Transverse colon (tissue), 4 donors: ENCODE measurements at regions not wholly inside any gene's neighbourhood (a gene's known extent, or its start where the extent isn't known, plus 50 kb on each side); places are given as distances from the start of the nearest gene placed in this dataset.

Source experiments
- DNase-seq: peaks from one replicate; pipeline ENCODE4 v3.0.0-alpha.2; 2019
- H3K27ac ChIP-seq, 4 donors: fragments of 200-600 bp; sonication (generic); 2 replicates each; pipeline ENCODE4 v1.5.1; 2016 to 2018; ENCODE audit warnings: inconsistent platforms in 4 of 4
- H3K27me3 ChIP-seq: fragments of 200-600 bp; sonication (generic); 2 replicates; pipeline ENCODE4 v1.5.1; 2017; ENCODE audit warnings: inconsistent platforms
- H3K36me3 ChIP-seq, 4 donors: fragments of 200-600 bp; sonication (generic); 2 replicates each; pipeline ENCODE4 v1.5.1; 2017 to 2019; ENCODE audit warnings: inconsistent platforms in 4 of 4
- H3K4me1 ChIP-seq, 4 donors: fragments of 200-600 bp; sonication (generic); 2 replicates each; pipeline ENCODE4 v1.5.1; 2017 to 2020; ENCODE audit warnings: inconsistent platforms in 4 of 4
- H3K4me3 ChIP-seq, 4 donors: fragments of 200-600 bp; sonication (generic); 1 replicate in 1 of 4; 2 replicates in 3 of 4; pipeline versions ENCODE4 v1.5.1 to v1.6.1; 2017 to 2019; ENCODE audit warnings: inconsistent platforms in 4 of 4
- H3K9me3 ChIP-seq, 2 donors: fragments of 200-600 bp; sonication (generic); 2 replicates each; pipeline ENCODE4 v1.5.1; 2017 to 2019; ENCODE audit warnings: inconsistent platforms in 2 of 2
- CTCF ChIP-seq, 5 experiments: fragments of 200-600 bp in 3 of 5; fragments of 450-650 bp in 2 of 5; sonication (generic) in 3 of 5; IDR thresholded peaks; 1 replicate in 2 of 5; 2 replicates in 3 of 5; pipeline ENCODE4 v1.5.1; 2016 to 2017; ENCODE audit warnings: antibody characterized with exemption in 5 of 5, inconsistent platforms in 3 of 5, mild to moderate bottlenecking in 2 of 5, moderate library complexity in 1 of 5
- EP300 ChIP-seq: sonication (generic); formaldehyde crosslinking; IDR thresholded peaks from one replicate; pipeline ENCODE4 v1.6.1; 2017; ENCODE audit warnings: antibody characterized with exemption, low read depth
- POLR2A ChIP-seq: fragments of 450-650 bp; IDR thresholded peaks from one replicate; pipeline ENCODE4 v1.6.1; 2016; ENCODE audit warnings: antibody characterized with exemption, mild to moderate bottlenecking, moderate library complexity
- POLR2AphosphoS5 ChIP-seq, 3 donors: sonication (generic); formaldehyde crosslinking; IDR thresholded peaks; one replicate each; pipeline ENCODE4 v1.6.1; 2016; ENCODE audit warnings: antibody characterized with exemption in 3 of 3
- WGBS, 2 donors: methylation state at CpG; one replicate each; pipeline ENCODE4 v1.1.5; 2018; ENCODE audit warnings: low coverage in 1 of 2; 5-methylcytosine and 5-hydroxymethylcytosine counted together
- in situ Hi-C, 4 donors: fragments of 200-750 bp; cut with MboI; loops; one replicate each; pipeline versions ENCODE4 v1.15.0 to v1.15.1; 2017; ENCODE audit warnings: low sequenced_read_pairs in 3 of 4, low pct_ligation_motif_present in 1 of 4, low pct_unique_long_range_greater_than_20kb in 1 of 4
- intact Hi-C: fragments of 100-400 bp; cut with DNase I; formaldehyde crosslinking; loops from one replicate; pipeline ENCODE4 v1.15.1; 2023; ENCODE audit warnings: low total_unique reads

GRCh38 chr1:47551971-47552528 lies 114.2 kb downstream of the FOXD2 start:
- DNase-seq: no peak
- Histone ChIP-seq H3K27ac (no peak overlapping the region), H3K4me3 (no peak overlapping the region), H3K27me3 (no peaks in the 10 kb centered on the region), H3K4me1 (peaks cover 8 to 27% (median 21%) of the 10 kb centered on the region in 4 donors), H3K9me3 (no peaks in the 10 kb centered on the region), H3K36me3 (no peaks in the 10 kb centered on the region)
- no peak for TF ChIP-seq POLR2A
- no peak for TF ChIP-seq EP300
- no peak for TF ChIP-seq CTCF (IDR thresholded peaks at IDR 0.05)
- TF ChIP-seq POLR2AphosphoS5 (IDR thresholded peaks at IDR 0.05): no peak
- WGBS, 2 donors: 81 to 92% methylated on average over 2 to 4 of the region's 4 CpGs
- intact Hi-C loops (loop anchor here (5.0 kb wide), 1 partner anchor 1515 kb away; no protein-coding TSS in a partner anchor), in situ Hi-C loops (no loop called here)

- intact Hi-C loops: loop anchor here (5.0 kb wide), 1 partner anchor 1517 kb away; no protein-coding TSS in a partner anchor
- Histone ChIP-seq H3K27me3 (no peaks in the 10 kb centered on the region), H3K4me1 (peaks cover 8 to 36% (median 26%) of the 10 kb centered on the region in 4 donors), H3K27ac (peak overlapping the region in 3 of 4 donors; percentile 73 to 74 (median 73)), H3K4me3 (no peak overlapping the region), H3K36me3 (no peaks in the 10 kb centered on the region), H3K9me3 (no peaks in the 10 kb centered on the region)
- no peak for TF ChIP-seq EP300
- no peak for TF ChIP-seq POLR2A
- no peak for TF ChIP-seq CTCF (IDR thresholded peaks at IDR 0.05)
- TF ChIP-seq POLR2AphosphoS5 (IDR thresholded peaks at IDR 0.05): no peak
- in situ Hi-C loops: no loop called here
- WGBS, 2 donors: 89% methylated on average over 5 of the region's 5 CpGs; no CpG with 5 or more reads in 1 of the 2 donors
- no peak for DNase-seq
Measured at GRCh38 chr1:47554082-47554481, 116.2 kb downstream of the FOXD2 start.

- intact Hi-C loops: loop anchor here (5.0 kb wide), 1 partner anchor 1518 kb away; no protein-coding TSS in a partner anchor
- Histone ChIP-seq H3K4me1 (peaks cover 8 to 44% (median 32%) of the 10 kb centered on the region in 4 donors), H3K9me3 (no peaks in the 10 kb centered on the region), H3K36me3 (no peaks in the 10 kb centered on the region), H3K27ac (peak overlapping the region; percentile 66 to 74 (median 73)), H3K4me3 (no peak overlapping the region), H3K27me3 (peaks cover 2% of the 10 kb centered on the region)
- DNase-seq: no peak
- in situ Hi-C loops: no loop called here
- TF ChIP-seq POLR2A (no peak), EP300 (no peak), CTCF (IDR thresholded peaks at IDR 0.05) (no peak)
- WGBS, 2 donors: 40 to 43% methylated on average over 1 of the region's 1 CpG
Measured at GRCh38 chr1:47554901-47555300, 117.1 kb downstream of the FOXD2 start.

- Histone ChIP-seq H3K27me3 (peaks cover 6% of the 10 kb centered on the region), H3K4me3 (no peak overlapping the region), H3K36me3 (no peaks in the 10 kb centered on the region), H3K9me3 (no peaks in the 10 kb centered on the region), H3K4me1 (peaks cover 8 to 47% (median 36%) of the 10 kb centered on the region in 4 donors), H3K27ac (peak overlapping the region; percentile 66 to 74 (median 73))
- in situ Hi-C loops (no loop called here), intact Hi-C loops (no loop called here)
- 35 to 56% methylated on average over 2 of the region's 2 CpGs for WGBS, 2 donors
- peak; percentile 66 for DNase-seq
- TF ChIP-seq POLR2AphosphoS5 (IDR thresholded peaks at IDR 0.05) (peak in 1 of 3 donors; percentile 54), CTCF (IDR thresholded peaks at IDR 0.05) (no peak), EP300 (no peak)
Measured at GRCh38 chr1:47555306-47555705, 117.5 kb downstream of the FOXD2 start.
